Embryonic facial prominence (tissue), 1 donor: ENCODE measurements at regions not wholly inside any gene's neighbourhood (a gene's known extent, or its start where the extent isn't known, plus 50 kb on each side); places are given as distances from the start of the nearest gene placed in this dataset.
"Not testable (repeated sequence)": the region's sequence is repeated elsewhere in the genome, so short reads cannot be mapped to it uniquely, and the experiment has no call there.

Source experiments
- DNase-seq: peaks from one replicate; pipeline ENCODE4 v3.0.0-alpha.2; 2016; ENCODE audit errors: extremely low spot score

- no peak for DNase-seq
Measured at GRCh38 chr4:29948451-29948850, 771.7 kb upstream of the PCDH7 start.

- DNase-seq, result no peak
Measured at GRCh38 chr4:29948858-29949257, 771.3 kb upstream of the PCDH7 start.

DNA sequence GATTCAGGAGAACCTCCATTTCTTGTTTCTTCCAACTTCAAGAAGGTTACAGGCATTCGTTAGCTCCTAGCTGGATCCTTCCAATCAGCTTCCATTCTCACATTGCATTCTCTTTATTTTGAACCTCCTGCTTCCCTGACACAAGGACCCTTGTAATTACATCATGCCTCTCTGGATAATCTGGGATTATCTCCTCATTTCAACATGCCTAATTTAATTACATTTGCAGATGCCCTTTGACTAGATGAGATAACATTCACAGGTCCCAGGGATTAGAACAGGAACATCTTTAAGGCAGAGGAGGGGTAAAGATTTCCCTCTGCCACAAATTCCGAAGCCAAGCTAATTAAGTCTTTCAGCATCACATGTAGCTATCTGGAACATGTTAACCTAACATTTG, 753.8 kb upstream of the PCDH7 start:
- no peak for DNase-seq

GRCh38 chr4:29970626-29971025, 749.5 kb upstream of the PCDH7 start:
- no peak for DNase-seq

GRCh38 chr4:29972121-29972520, 748.0 kb upstream of the PCDH7 start:
- no peak for DNase-seq

DNA sequence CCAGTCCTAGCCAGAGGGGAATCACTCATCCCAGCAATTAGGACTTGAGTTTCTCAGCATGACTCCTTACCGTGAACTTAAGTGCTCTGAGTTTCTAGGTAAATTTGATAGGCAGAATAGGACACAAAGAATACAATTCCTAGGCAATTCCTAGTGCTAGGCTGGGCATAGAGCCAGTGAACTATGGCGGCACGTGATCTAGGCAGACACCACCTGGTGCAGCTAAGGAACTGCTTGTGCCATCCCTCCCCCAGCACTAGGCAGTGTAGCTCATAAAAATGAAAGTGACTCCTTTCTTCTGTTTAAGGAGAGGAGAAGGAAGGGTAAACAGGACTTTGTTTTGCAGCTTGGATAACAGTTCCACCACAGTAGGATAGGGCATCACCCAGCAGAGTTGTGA, 736.3 kb upstream of the PCDH7 start:
- no peak for DNase-seq

DNA sequence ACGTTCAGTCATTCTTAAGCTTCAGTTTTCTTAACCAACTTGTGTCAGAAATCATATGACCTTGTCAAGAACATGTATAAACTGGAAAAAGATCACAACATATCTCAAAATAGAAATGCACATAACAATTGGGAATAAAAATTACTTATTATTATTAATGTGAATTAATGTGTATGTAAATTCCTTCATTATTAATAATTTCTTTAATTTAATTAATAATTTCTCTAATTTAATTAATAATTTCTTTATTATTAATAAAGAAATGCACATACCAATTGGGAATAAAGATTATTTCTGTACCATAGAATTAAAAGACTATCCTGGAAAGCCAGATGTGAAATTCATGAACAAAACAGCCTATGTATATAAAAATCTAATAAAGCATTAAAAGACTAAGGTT, 718.5 kb upstream of the PCDH7 start:
- no peak for DNase-seq

DNA sequence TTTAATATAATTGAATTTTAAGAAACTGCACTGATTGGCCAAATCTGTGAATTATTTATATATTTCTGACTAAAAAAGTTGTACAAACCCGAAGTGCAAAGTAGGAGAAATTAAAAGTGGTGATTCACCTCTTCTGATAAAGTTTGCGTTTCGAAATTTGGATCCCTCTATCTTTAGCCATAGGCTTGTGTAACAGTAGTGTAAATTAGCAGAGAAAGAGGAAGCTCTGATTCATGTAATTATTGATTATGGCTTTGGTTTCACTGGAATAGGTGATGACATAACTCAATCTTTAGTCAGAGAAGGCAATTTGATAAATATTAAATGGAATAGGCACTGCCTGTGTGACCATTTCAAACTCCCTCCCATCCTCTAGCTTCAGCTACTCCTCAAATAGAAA, 717.8 kb upstream of the PCDH7 start:
- DNase-seq, result no peak

DNA sequence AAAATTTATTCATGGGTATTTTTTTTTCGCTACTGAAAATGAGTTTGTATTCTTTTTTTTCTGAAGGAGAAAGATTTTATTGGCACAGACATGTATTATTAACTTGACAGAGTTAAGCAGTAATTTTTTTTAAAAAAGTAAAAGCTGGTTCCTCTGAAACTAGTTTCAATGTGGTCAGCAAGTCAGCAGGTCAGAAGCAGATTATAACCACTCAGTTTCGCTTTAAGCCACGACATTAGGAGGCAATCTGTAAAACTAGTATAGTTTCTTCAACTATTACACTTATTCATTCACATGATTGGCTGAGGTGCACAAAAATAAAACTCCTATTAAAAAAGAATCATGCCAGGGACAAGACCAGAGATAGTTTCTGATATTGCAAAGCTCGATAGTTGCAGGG, 714.2 kb upstream of the PCDH7 start:
- no peak for DNase-seq

DNA sequence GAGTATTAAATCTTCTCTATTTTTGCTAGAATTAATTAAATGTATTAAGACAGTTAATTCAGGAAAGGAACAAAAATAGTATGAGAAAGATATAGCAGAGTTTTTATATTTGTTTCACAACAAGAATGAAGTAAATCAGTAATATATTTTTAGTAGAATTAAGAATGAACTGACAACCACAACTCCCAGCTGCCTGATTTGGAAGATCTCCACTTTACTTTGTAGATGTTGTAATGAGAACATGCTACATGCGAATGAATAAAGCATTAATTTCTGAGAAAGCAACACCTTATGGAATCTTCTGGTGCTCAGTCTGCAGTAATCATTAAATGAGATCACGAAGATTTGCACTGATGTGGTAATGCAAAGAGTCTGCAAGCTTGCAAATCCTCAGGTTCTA, 695.6 kb upstream of the PCDH7 start:
- DNase-seq, result no peak

DNA sequence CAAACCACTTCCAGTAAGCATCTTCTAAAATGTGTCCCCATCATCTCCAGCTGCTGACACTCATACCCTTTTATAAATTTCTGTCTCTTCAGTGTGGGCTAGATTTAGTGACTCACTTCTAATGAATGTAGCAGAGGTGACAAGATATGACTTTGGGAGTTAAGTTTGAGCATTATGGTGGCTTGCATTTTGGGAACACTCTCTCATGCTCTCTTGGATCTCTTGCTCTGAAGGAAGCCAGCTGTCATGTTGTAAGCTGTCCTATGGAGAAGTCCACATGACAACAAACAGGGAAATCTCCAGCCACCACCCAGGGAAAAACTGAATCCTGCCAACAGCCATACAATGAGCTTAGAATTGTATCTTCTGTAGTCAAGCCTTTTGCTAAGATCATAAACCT, 691.3 kb upstream of the PCDH7 start:
- no peak for DNase-seq

DNA sequence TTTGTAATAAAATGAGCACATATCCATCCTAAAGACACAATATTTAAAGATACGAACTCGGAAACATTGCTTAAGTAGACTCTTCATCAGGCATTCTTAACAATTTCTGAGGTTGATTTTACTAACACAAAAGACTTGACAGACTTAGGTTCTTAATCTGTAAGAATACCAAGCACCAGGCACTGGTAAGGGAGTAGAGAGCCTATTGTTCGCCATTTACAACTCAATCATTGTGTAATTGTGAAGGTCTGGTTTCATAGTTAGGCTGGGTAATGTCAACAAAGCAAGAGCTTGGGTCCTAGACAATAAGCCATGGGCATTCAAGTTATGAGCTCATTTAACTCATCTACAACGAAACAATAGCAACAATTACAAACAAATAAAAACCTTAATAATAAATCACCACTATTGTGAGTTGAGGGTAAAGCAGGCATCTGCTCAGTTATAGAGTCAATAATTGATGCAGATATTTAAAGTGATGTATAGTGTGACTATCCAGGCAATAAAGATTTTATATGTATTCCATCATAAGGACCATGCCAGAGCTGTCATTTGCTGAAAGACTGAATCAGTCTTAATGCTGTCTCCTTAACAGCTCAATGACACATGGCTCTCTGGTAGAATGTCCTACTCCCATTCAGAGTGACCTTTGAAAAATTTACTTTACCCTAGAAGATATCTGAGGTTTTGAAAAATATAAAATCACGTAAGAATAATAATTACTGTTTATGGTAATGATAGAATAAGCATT, 664.0 kb upstream of the PCDH7 start:
- DNase-seq, result no peak

DNA sequence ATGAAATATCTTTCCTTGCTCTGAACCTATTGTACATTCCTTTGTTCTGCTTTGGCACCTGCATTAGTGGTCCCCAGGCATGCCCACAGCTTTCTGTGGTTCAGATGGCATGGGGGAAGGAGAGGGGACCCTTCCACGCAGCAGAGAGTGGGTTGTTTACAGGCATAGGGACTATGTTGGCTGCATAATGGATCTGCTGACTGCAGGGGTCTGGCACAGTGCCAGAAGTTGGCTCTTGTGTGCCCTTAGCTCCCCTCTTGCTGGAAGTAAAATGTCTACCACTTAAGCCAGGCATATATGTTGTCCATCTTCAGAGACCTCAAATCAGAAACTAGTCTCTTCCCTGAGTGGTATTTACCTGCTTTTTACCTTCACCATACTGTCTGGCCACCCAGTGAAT, 651.9 kb upstream of the PCDH7 start:
- no peak for DNase-seq

DNA sequence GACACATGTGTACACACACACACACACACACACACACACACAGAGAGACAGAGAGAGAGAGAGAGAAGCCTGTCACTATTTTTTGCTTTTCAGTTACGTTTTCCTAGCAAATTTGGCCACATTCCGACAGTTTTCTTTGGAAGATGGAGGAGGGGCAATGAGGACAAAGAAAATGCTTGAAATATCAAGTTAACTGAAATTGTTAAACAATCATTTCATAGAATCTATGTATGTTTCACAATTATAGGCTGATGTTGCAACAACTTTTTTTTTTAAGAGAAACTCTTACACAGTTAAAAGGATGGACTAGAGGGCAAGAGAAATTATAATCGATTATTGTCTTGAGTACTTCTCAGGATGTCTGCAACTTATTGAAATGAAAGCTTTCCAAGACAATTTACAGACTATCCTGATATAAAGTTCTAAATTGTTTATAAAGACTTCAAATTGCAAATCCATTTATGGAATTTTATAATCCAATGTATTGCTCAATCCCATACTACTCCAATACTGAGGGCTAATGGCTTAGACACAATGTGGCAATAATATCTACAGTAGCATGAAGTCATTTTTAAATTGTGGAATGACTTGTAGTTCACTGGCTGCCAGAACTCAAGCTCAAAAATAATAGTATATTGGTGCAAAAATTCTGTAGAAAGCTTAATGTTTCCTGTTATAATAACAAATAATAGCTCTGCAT, 647.0 kb upstream of the PCDH7 start:
- DNase-seq, result no peak

DNA sequence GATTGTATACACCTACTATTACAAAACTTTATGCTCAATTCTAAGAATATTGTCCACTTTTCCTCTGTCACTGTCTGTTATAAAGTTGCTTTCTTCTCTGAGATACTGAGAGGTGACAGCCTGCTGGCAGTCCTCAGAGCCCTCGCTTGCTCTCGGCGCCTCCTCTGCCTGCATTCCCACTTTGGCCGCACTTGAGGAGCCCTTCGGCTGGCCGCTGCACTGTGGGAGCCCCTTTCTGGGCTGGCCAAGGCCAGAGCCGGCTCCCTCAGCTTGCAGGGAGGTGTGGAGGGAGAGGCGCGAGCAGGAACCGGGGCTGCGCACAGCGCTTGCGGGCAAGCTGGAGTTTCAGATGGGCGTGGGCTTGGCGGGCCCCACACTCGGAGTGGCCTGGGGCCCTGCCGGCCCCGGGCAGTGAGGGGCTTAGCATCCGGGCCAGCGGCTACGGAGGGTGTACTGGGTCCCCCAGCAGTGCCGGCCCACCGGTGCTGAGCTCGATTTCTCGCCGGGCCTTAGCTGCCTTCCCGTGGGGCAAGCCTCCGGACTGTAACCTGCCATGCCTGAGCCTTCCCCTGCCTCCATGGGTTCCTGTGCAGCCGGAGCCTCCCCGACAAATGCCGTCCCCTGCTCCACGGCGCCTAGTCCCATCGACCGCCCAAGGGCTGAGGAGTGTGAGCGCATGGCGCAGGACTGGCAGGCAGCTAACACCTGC, 627.6 kb upstream of the PCDH7 start:
- DNase-seq, result not testable (repeated sequence)

- DNase-seq, result no peak
Measured at GRCh38 chr4:30094887-30095286, 625.3 kb upstream of the PCDH7 start.

DNA sequence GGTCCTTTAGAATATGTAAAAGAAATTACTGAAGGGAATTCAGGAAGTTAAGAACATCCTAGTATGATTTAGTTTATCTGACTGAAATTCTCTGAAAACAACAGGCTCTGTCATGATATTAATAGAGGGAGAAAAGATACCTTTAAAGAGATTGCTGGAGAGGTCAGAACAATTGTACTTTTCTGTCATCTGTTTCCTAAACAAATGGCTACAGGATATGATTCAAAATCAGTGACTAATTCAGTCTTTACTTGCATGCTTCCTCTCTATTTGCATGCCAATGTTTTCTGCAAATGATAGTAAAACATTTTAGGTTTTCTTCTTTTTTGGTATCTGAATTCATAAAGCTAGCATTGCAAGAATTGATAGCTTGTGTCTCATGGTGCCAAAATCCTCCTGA, 616.7 kb upstream of the PCDH7 start:
- DNase-seq, result no peak

GRCh38 chr4:30116401-30116800, 603.8 kb upstream of the PCDH7 start:
- DNase-seq, result no peak

DNA sequence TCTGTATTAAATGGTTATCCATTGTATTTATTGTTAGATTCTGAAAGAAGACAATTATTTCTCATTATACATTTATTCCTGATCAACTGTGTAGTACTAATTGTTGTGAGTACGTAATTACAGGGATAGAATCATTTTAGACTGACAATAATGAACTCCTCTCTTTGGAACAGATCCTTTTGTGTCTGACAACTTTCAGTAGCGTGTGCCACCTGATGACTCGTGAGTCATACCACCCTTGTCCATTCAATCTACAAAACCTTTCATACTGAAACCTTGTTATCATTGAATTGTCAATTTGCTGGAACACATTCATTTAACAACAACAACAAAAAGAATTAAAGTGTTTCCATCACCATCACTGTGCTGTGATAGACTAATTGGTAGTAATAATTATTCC, 602.7 kb upstream of the PCDH7 start:
- DNase-seq, result no peak

GRCh38 chr4:30122711-30123110, 597.5 kb upstream of the PCDH7 start:
- no peak for DNase-seq

DNA sequence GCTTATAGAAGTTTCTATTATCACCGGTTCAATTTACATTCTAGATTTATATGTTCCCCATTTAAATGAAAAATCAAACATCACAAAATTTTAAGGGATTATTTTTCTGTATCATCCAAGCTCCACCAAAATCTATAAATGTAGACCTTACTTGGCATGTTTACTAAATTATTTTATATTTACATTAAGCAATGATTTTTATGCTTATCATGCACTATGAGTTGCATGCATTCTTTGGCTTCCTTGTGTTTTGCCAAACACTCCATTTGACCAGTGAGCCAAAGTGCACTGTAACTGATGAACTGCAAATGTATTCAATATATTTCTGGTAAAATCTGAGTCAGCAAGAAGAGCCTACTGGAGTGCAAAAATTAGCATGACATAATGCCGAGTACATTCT, 595.5 kb upstream of the PCDH7 start:
- not testable (repeated sequence) for DNase-seq

DNA sequence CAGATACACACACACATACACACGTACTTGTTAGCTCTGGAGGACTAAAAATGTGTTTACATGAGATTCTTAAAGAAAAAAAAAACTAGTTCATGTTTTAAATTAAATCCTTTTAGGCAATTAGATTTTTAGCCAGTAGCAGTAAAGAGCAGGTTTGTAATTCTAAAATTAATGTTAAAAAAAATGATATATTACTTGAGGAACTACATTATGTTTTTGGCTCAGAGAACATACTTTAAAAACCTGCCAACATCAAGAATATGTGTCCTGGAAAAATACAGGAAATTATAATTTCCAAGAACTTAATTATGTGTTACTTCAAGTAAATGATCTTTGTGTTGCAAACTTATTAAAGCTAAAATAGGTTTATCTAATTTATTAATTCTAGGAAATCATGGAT, 594.3 kb upstream of the PCDH7 start:
- DNase-seq, result no peak

DNA sequence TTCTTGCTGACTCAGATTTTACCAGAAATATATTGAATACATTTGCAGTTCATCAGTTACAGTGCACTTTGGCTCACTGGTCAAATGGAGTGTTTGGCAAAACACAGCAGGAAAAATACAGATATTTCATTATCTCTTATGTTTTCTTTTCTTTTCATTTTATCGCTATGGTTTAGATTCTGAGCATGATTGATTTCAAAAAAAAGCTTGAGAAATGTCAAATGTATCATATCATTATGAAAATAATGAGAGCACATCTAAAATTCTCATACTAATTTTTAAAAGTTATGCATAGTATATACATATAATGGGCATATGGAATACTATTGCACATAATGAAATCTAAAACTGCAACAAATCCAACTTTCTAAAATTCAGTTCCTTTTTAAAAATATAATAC, 593.8 kb upstream of the PCDH7 start:
- no peak for DNase-seq
